A549 (cell line): ENCODE measurements at regions not wholly inside any gene's neighbourhood (a gene's known extent, or its start where the extent isn't known, plus 50 kb on each side); places are given as distances from the start of the nearest gene placed in this dataset.

Source experiments
- ATAC-seq, 2 experiments: fragments of 200-7000 bp in 1 of 2; fragments of >200 bp in 1 of 2; cut with Nextera tagmentation in 1 of 2; cut with Tn5 transposase in 1 of 2; 3 replicates each; pipeline versions ENCODE4 v1.8.0 to v1.9.1; 2018 to 2020; ENCODE audit warnings: mild to moderate bottlenecking in 1 of 2, moderate library complexity in 1 of 2
- CTCF ChIA-PET: fragments of 300-600 bp; sonication (Branson Sonifier 250); formaldehyde crosslinking; extraction: SDS; loops from one replicate; lab custom pipeline; 2021; ENCODE audit warnings: antibody characterized with exemption, inconsistent platforms; lab: Yijun Ruan, JAX
- POLR2A ChIA-PET: fragments of 350-600 bp; formaldehyde crosslinking; extraction: SDS; loops from one replicate; lab custom pipeline; 2021; ENCODE audit warnings: antibody characterized with exemption, inconsistent platforms; lab: Yijun Ruan, JAX
- DNase-seq, 2 experiments: peaks; one replicate each; pipeline versions ENCODE4 v3.0.0 to v3.0.0-alpha.2; 2011 to 2016; ENCODE audit warnings: low read depth in 1 of 2, low spot score in 1 of 2
- FAIRE-seq: peaks from 2 replicates; lab custom pipeline; 2011; peaks lifted over from hg19 to GRCh38; lab: Jason Lieb, UNC
- H3K27ac ChIP-seq, 2 experiments: fragments of >200 bp; sonication (Bioruptor Twin); formaldehyde crosslinking; 3 replicates each; pipeline ENCODE4 v1.5.1; 2016 to 2017
- H3K4me1 ChIP-seq: fragments of >200 bp; sonication (Bioruptor Twin); formaldehyde crosslinking; 3 replicates; pipeline ENCODE4 v1.6.1; 2016
- H3K4me2 ChIP-seq: fragments of >200 bp; sonication (Bioruptor Twin); formaldehyde crosslinking; 3 replicates; pipeline ENCODE4 v1.6.1; 2016
- H3K4me3 ChIP-seq: fragments of >200 bp; sonication (Bioruptor Twin); formaldehyde crosslinking; 3 replicates; pipeline ENCODE4 v1.5.1; 2016
- H3K9me3 ChIP-seq: fragments of >200 bp; sonication (Bioruptor Twin); formaldehyde crosslinking; 3 replicates; pipeline ENCODE4 v1.6.1; 2016
- ATOH8 ChIP-seq: fragments of 250-450 bp; sonication (Bioruptor Pico); IDR thresholded peaks from 2 replicates; pipeline ENCODE4 v1.5.0; 2020; ENCODE audit warnings: low read depth, mild to moderate bottlenecking, moderate library complexity
- BHLHE40 ChIP-seq: IDR thresholded peaks from 2 replicates; pipeline ENCODE4 v1.6.1; 2012; ENCODE audit warnings: low read depth, low read length, inconsistent platforms
- CHD4 ChIP-seq: fragments of 200-600 bp; sonication (generic); IDR thresholded peaks from 2 replicates; pipeline ENCODE4 v1.6.1; 2016; ENCODE audit warnings: antibody characterized with exemption, mild to moderate bottlenecking, borderline replicate concordance
- EHF ChIP-seq: fragments of 250-450 bp; sonication (Bioruptor Pico); IDR thresholded peaks from 2 replicates; pipeline ENCODE4 v1.5.0; 2020; ENCODE audit warnings: mild to moderate bottlenecking
- ESRRA ChIP-seq: fragments of 150-350 bp; IDR thresholded peaks from 2 replicates; pipeline ENCODE4 v1.6.1; 2014; ENCODE audit warnings: mild to moderate bottlenecking, low read length, borderline replicate concordance
- FOSL2 ChIP-seq, 2 experiments: fragments of 450-650 bp in 1 of 2; fragments of >200 bp in 1 of 2; sonication (Bioruptor Twin) in 1 of 2; formaldehyde crosslinking; IDR thresholded peaks; 2 replicates each; pipeline versions ENCODE4 v1.5.0 to v1.6.1; 2016 to 2020; ENCODE audit warnings: mild to moderate bottlenecking in 1 of 2, moderate library complexity in 1 of 2
- HMGXB4 ChIP-seq: fragments of 250-450 bp; sonication (Bioruptor Pico); IDR thresholded peaks from 2 replicates; pipeline ENCODE4 v1.5.0; 2021; ENCODE audit warnings: mild to moderate bottlenecking, moderate library complexity, borderline replicate concordance
- HOXA7 ChIP-seq: fragments of 250-450 bp; sonication (Bioruptor Pico); IDR thresholded peaks from 2 replicates; pipeline ENCODE4 v1.5.0; 2020; ENCODE audit warnings: mild to moderate bottlenecking, moderate library complexity
- HOXB5 ChIP-seq: fragments of 250-450 bp; sonication (Bioruptor Pico); IDR thresholded peaks from 2 replicates; pipeline ENCODE4 v1.5.0; 2020; ENCODE audit warnings: mild to moderate bottlenecking, moderate library complexity
- JUNB ChIP-seq: fragments of >200 bp; sonication (Bioruptor Twin); formaldehyde crosslinking; IDR thresholded peaks from 2 replicates; pipeline ENCODE4 v1.6.1; 2016
- NFE2L2 ChIP-seq: fragments of 150-350 bp; conservative IDR thresholded peaks from 2 replicates; pipeline ENCODE4 v1.6.1; 2014; ENCODE audit warnings: low read length
- POLR2A ChIP-seq: IDR thresholded peaks from 2 replicates; pipeline ENCODE4 v1.6.1; 2012; ENCODE audit warnings: mild to moderate bottlenecking, low read length
- RAD21 ChIP-seq, 2 experiments: fragments of >200 bp in 1 of 2; sonication (Bioruptor Twin) in 1 of 2; formaldehyde crosslinking in 1 of 2; IDR thresholded peaks in 1 of 2; conservative IDR thresholded peaks in 1 of 2; 2 replicates in 1 of 2; 3 replicates in 1 of 2; pipeline ENCODE4 v1.6.1; 2012 to 2018; ENCODE audit warnings: inconsistent platforms in 1 of 2
- RCOR1 ChIP-seq: fragments of 150-350 bp; IDR thresholded peaks from 2 replicates; pipeline ENCODE4 v1.6.1; 2014; ENCODE audit warnings: antibody characterized with exemption, low read length, low read depth
- REST ChIP-seq: fragments of 200-600 bp; sonication (generic); IDR thresholded peaks from 2 replicates; pipeline ENCODE4 v1.6.1; 2016; ENCODE audit warnings: antibody characterized with exemption, mild to moderate bottlenecking, moderate library complexity
- RFX5 ChIP-seq: fragments of 450-650 bp; IDR thresholded peaks from 2 replicates; pipeline ENCODE4 v1.7.1; 2014; ENCODE audit warnings: antibody characterized with exemption, mild to moderate bottlenecking, moderate library complexity
- SREBF2 ChIP-seq: fragments of 450-650 bp; IDR thresholded peaks from 2 replicates; pipeline ENCODE4 v1.6.1; 2014; ENCODE audit warnings: mild to moderate bottlenecking, moderate library complexity
- TP53 ChIP-seq: fragments of 250-450 bp; sonication (Bioruptor Pico); IDR thresholded peaks from 2 replicates; pipeline ENCODE4 v1.5.0; 2021; ENCODE audit warnings: mild to moderate bottlenecking, moderate library complexity
- USF2 ChIP-seq: fragments of 450-650 bp; IDR thresholded peaks from 2 replicates; pipeline ENCODE4 v1.6.1; 2014; ENCODE audit warnings: antibody characterized with exemption
- WGBS: methylation state at CpG from one replicate; pipeline ENCODE4 v1.1.6; 2017; ENCODE audit errors: missing lambda C conversion rate; 5-methylcytosine and 5-hydroxymethylcytosine counted together
- TF ChIP-seq, protein P1 (sequence below): IDR thresholded peaks from 2 replicates; pipeline ENCODE4 v1.6.1; 2012

DNA sequence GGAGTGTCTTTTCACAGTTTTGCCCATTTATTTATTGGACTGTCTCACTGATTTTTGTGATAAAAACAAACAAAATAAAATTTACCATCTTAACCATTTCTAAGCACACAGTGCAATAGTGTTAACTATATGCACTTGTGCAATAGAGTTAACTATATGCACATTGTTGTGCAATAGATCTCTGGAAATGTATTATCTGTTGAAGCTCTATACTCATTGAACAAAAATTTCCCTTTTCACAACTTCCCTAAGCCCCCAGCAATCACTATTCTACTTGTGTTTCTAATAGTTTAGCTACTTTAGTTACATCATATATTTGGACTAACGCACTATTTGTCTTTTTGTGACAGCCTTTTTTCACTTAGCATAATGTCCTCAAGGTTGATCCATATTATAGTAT, 59.7 kb upstream of the BEX4 start:
- POLR2A ChIA-PET = no interaction called here

More for the DNA sequence above, 59.7 kb upstream of the BEX4 start:
- no peak for DNase-seq
- no peak for TF ChIP-seq FOSL2 (IDR thresholded peaks at IDR 0.05)
- no peak for TF ChIP-seq FOSL2 (CRISPR knock-in tag; IDR thresholded peaks at IDR 0.05)
- TF ChIP-seq NFE2L2 = no peak
- TF ChIP-seq RCOR1 = no peak
- no peak for TF ChIP-seq REST
- TF ChIP-seq, protein P1, sequence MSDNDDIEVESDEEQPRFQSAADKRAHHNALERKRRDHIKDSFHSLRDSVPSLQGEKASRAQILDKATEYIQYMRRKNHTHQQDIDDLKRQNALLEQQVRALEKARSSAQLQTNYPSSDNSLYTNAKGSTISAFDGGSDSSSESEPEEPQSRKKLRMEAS = no peak
- no peak for TF ChIP-seq JUNB
- no peak for TF ChIP-seq HOXA7 (CRISPR knock-in tag)
- TF ChIP-seq EHF = no peak
- TF ChIP-seq TP53 = no peak
- TF ChIP-seq POLR2A = no peak
- no peak for TF ChIP-seq CHD4
- no peak for TF ChIP-seq ATOH8 (CRISPR knock-in tag)
- no peak for TF ChIP-seq HOXB5 (CRISPR knock-in tag)
- TF ChIP-seq ESRRA = no peak
- no peak for TF ChIP-seq HMGXB4
- no peak for TF ChIP-seq USF2
- no peak for TF ChIP-seq SREBF2
- TF ChIP-seq BHLHE40 = no peak
- TF ChIP-seq RFX5 = no peak
- no peak for TF ChIP-seq RAD21 (conservative IDR thresholded peaks at IDR 0.05 in 1 of 2, IDR thresholded peaks at IDR 0.05 in 1 of 2)
- ATAC-seq = no peak
- Histone ChIP-seq H3K4me1 (peaks cover 19% of the 10 kb centered on the region), H3K9me3 (no peaks in the 10 kb centered on the region), H3K27ac (no peak overlapping the region), H3K4me3 (no peak overlapping the region), H3K4me2 (no peak overlapping the region)
- 79% methylated on average over 1 of the region's 1 CpG for WGBS
- CTCF ChIA-PET = no interaction called here
- no peak for FAIRE-seq
